ENCODE measurements at regions not wholly inside any gene's neighbourhood (a gene's known extent, or its start where the extent isn't known, plus 50 kb on each side); places are given as distances from the start of the nearest gene placed in this dataset.
"Not testable (repeated sequence)": the region's sequence is repeated elsewhere in the genome, so short reads cannot be mapped to it uniquely, and the experiment has no call there.

DNA sequence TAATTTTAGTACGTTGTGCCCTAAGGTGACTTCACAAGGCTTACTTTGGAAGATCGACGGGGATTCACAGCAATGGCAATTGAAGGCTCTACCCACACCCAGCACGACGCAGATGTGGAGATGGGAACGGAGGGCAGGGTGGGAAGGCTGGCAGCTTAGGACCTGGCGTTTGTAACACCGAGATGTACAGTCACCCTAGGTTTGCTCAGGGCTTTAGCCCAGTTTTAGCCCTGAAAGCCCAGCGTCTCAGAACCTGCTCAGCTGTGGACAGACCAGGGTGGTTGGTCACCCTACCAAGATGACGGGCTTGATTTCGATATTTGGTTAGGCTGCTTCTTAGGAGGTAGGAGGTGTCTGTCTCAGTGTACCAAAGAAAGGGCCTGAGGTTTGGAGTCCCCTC is 100.5 kb upstream of the MED13L start:
- Histone ChIP-seq H3K27me3 (no peaks in the 10 kb centered on the region), H3K27ac (no peak overlapping the region), H3K9me3 (no peaks in the 10 kb centered on the region), H3K4me3 (no peak overlapping the region), H3K36me3 (no peaks in the 10 kb centered on the region), H3K4me1 (peaks cover 0 to 9% of the 10 kb centered on the region in 2 donors)
- TF ChIP-seq POLR2A (IDR thresholded peaks at IDR 0.05) = no peak
- TF ChIP-seq, protein P1, sequence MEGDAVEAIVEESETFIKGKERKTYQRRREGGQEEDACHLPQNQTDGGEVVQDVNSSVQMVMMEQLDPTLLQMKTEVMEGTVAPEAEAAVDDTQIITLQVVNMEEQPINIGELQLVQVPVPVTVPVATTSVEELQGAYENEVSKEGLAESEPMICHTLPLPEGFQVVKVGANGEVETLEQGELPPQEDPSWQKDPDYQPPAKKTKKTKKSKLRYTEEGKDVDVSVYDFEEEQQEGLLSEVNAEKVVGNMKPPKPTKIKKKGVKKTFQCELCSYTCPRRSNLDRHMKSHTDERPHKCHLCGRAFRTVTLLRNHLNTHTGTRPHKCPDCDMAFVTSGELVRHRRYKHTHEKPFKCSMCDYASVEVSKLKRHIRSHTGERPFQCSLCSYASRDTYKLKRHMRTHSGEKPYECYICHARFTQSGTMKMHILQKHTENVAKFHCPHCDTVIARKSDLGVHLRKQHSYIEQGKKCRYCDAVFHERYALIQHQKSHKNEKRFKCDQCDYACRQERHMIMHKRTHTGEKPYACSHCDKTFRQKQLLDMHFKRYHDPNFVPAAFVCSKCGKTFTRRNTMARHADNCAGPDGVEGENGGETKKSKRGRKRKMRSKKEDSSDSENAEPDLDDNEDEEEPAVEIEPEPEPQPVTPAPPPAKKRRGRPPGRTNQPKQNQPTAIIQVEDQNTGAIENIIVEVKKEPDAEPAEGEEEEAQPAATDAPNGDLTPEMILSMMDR (IDR thresholded peaks at IDR 0.05) = no peak
- no peak for DNase-seq
- intact Hi-C loops (cut with DNase I; ENCODE audit: low total_unique reads) = no loop called here

DNA sequence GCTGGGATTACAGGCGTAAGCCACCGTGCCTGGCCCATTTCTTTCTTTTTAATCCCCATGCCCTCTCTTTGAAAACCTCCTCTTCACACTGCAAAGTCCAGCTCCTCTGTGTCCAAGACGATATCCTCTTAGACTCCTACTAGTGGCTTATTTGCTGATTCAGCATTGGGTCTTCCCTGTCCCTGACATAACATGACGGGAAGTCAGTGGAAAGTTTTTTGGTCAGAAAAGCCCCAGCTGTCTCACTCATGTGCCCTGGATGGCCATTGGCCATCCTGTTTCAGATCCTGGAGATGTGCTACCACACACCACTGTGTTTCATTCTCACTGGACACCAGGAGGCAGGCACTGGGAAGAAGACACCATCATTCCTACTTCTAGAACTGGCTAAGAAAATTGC is 102.6 kb upstream of the MED13L start:
- TF ChIP-seq, protein P1 (IDR thresholded peaks at IDR 0.05) = no peak
- no peak for TF ChIP-seq POLR2A (IDR thresholded peaks at IDR 0.05)
- intact Hi-C loops (cut with DNase I; ENCODE audit: low total_unique reads) = loop anchor here (10.0 kb wide), 1 partner anchor 55 kb away; no protein-coding TSS in a partner anchor
- no peak overlapping the region for H3K27ac ChIP-seq

DNA sequence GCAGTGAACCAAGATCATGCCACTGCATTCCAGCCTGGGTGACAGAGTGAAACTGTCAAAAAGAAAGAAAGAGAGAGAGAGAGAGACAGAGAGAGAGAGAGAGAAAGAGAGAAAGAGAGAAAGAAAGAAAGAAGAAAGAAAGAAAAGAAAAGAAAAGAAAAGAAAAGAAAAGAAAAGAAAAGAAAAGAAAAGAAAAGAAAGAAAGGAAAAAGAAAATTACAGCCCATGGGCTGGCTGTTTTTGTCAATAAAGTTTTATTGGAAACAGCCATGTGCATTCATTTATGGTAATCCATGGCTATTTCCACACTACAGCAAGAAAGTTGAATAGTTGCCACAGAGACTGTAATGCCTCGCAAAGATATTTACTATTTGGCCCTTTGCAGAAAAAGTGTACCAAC is 103.2 kb upstream of the MED13L start:
- DNase-seq, H3K36me3 ChIP-seq, H3K4me1 ChIP-seq, H3K27me3 ChIP-seq, H3K9me3 ChIP-seq, H3K4me3 ChIP-seq, H3K27ac ChIP-seq: not testable (repeated sequence)
- intact Hi-C loops (cut with DNase I; ENCODE audit: low total_unique reads) = loop anchor here (10.0 kb wide), 1 partner anchor 54 kb away; no protein-coding TSS in a partner anchor

More for the DNA sequence above, 102.6 kb upstream of the MED13L start:
- Histone ChIP-seq H3K27me3 (no peaks in the 10 kb centered on the region), H3K4me1 (peaks cover 0 to 10% of the 10 kb centered on the region in 2 donors), H3K36me3 (no peaks in the 10 kb centered on the region), H3K9me3 (no peaks in the 10 kb centered on the region), H3K4me3 (no peak overlapping the region)
- DNase-seq = no peak

DNA sequence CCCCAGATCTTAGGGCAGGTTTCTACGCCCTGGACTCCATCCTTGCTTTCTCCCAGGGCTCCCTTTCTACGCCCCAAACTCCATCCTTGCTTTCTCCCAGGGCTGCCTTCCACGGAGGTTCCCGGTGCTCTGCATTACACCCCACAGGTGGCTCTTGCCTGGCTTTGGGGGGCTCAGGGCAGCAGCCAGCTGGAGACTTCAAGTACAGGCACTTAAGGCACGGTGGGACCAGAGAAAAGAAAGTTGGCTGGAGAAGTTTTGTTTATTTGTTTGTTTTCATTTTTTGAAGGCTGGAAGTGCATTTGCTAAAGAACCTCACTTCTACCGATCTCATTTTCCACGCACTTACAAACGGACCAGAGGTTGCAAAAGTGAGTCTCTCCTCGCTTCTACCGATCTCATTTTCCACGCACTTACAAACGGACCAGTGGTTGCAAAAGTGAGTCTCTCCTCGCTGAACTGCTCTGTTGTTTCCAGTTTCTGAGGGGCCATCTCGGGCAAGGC is 103.8 kb upstream of the MED13L start:
- no peak for TF ChIP-seq POLR2A (IDR thresholded peaks at IDR 0.05)
- TF ChIP-seq, protein P1 (IDR thresholded peaks at IDR 0.05) = no peak
- peaks cover 0 to 10% of the 10 kb centered on the region in 2 donors for H3K4me1 ChIP-seq
- no peaks in the 10 kb centered on the region for H3K9me3 ChIP-seq
- H3K4me3 ChIP-seq = no peak overlapping the region
- H3K27me3 ChIP-seq = no peaks in the 10 kb centered on the region
- H3K27ac ChIP-seq = peak overlapping the region; percentile 56 to 60
- intact Hi-C loops (cut with DNase I; ENCODE audit: low total_unique reads) = loop anchor here (10.0 kb wide), 1 partner anchor 54 kb away; no protein-coding TSS in a partner anchor
- H3K36me3 ChIP-seq = no peaks in the 10 kb centered on the region
- DNase-seq = no peak

DNA sequence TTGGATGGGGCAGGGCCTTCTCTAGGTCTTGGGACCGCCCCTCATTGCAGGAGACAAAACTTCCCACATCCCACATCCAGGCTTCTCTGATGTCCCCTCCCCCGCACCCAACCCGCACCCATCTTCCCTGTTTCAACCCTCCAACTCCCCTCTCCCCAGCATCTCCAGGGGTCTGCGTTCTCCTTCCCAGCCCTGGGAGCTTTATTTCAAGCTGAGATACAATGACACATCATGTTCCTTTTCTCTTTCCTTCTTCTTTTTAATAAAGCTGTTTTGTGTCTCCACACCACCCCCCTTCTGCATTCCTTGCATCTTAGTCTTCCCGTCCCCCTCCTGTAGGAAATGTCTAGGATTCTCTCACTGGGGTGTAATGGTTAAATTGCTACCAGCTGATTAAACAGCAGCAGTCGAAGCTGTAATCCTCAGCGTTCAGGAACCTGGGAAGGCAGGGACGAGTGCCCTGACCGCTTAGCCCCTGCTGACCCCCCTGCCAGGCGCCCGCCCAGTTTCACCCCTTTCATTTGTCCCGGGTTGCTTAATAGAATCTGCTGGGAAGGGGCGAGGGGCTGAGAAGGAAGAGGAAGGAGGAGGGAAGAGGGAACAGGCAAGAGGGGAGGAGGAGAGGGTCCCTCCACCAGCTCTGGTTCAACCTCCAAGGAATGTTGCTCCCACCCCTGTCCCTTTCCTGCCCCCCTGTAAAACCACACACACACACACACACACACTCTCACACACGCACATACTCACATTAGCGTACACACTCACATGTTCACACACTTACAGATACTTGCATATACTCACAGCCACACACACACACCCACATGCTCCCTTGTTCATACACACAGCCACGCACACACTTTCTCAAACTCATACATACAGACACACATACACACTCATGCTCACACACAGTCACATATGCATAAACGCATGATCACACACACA is 104.5 kb upstream of the MED13L start:
- peak overlapping the region; percentile 60 to 72 for H3K27ac ChIP-seq
- no peak overlapping the region for H3K4me3 ChIP-seq
- intact Hi-C loops (cut with DNase I; ENCODE audit: low total_unique reads) = loop anchor here (10.0 kb wide), 1 partner anchor 53 kb away; no protein-coding TSS in a partner anchor
- no peaks in the 10 kb centered on the region for H3K36me3 ChIP-seq
- TF ChIP-seq, protein P1 (IDR thresholded peaks at IDR 0.05) = no peak
- TF ChIP-seq POLR2A (IDR thresholded peaks at IDR 0.05) = no peak
- no peaks in the 10 kb centered on the region for H3K9me3 ChIP-seq
- DNase-seq = no peak
- peaks cover 0 to 10% of the 10 kb centered on the region in 2 donors for H3K4me1 ChIP-seq
- H3K27me3 ChIP-seq = no peaks in the 10 kb centered on the region
